Right cardiac atrium (tissue), 5 donors: ENCODE measurements at regions not wholly inside any gene's neighbourhood (a gene's known extent, or its start where the extent isn't known, plus 50 kb on each side); places are given as distances from the start of the nearest gene placed in this dataset.
A peak's percentile ranks its signal among the peaks of the same experiment; 100 is the strongest.

Experiments
- ATAC-seq, 2 donors: fragments of 200-7000 bp; cut with Tn5 transposase; one replicate each; pipeline versions ENCODE4 v1.8.0 to v1.9.1; 2020; ENCODE audit warnings: moderate library complexity in 2 of 2, mild to moderate bottlenecking in 1 of 2
- DNase-seq, 3 donors: peaks; one replicate each; pipeline ENCODE4 v3.0.0-alpha.2; 2020
- H3K27ac ChIP-seq: one replicate; pipeline ENCODE4 v1.5.1; 2013; ENCODE audit warnings: mild to moderate bottlenecking, low read length, control low read depth, moderate library complexity
- H3K27me3 ChIP-seq: one replicate; pipeline ENCODE4 v1.6.1; 2013; ENCODE audit not compliant: control insufficient read depth, insufficient read depth
- H3K4me1 ChIP-seq: one replicate; pipeline ENCODE4 v1.6.1; 2013; ENCODE audit warnings: low read length; ENCODE audit not compliant: control insufficient read depth, insufficient read depth
- H3K4me3 ChIP-seq: one replicate; pipeline ENCODE4 v1.5.1; 2013; ENCODE audit warnings: low read length, control low read depth
- H3K9me3 ChIP-seq: one replicate; pipeline ENCODE4 v1.6.1; 2013; ENCODE audit warnings: low read length; ENCODE audit not compliant: control insufficient read depth
- WGBS: extraction: QIAGEN DNeasy Blood & Tissue Kit; methylation state at CpG from one replicate; pipeline ENCODE4 v1.1.7; 2013; 5-methylcytosine and 5-hydroxymethylcytosine counted together
- intact Hi-C, 4 donors: fragments of 100-400 bp; cut with DNase I; formaldehyde crosslinking; loops; one replicate each; pipeline versions ENCODE4 v1.11.0 to v1.14.0; 2022 to 2023
- donor health status: healthy with polysubstance abuse.
- donor health status: DM: no; HTN: yes; CAD: no.
- donor health status: DM: no; HTN: no; CAD: no.
- donor health status: DM: no; HTN: yes; CAD: no; lungs with severe emphysema.
- donor health status: DM: yes; HTN: yes; CAD: no.

DNA sequence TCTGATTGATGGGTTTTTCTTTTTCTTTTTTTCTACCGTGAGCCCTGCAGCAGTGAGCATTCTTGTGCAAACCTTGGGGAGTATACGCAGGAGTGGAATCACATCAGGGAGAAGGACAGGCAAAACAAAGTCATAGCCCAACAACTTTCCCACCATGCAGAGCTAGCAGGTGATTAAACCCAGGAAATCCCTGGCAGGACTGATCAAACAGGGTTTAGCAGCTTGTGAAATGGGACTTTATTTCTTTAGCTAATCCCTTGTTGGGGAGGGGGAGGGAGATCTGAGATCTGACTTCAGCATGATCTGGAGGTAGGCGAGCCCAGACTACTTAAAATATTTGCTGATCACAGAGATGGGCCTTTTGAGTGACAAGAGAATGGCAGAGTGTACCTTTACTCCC, 162.0 kb upstream of the GLRA1 start:
- Histone ChIP-seq H3K27ac (no peak overlapping the region), H3K4me3 (no peak overlapping the region), H3K4me1 (no peaks in the 10 kb centered on the region), H3K27me3 (no peaks in the 10 kb centered on the region), H3K9me3 (no peaks in the 10 kb centered on the region)
- 63% methylated on average over 3 of the region's 3 CpGs for WGBS
- DNase-seq: no peak
- intact Hi-C loops: no loop called here
- no peak for ATAC-seq

DNA sequence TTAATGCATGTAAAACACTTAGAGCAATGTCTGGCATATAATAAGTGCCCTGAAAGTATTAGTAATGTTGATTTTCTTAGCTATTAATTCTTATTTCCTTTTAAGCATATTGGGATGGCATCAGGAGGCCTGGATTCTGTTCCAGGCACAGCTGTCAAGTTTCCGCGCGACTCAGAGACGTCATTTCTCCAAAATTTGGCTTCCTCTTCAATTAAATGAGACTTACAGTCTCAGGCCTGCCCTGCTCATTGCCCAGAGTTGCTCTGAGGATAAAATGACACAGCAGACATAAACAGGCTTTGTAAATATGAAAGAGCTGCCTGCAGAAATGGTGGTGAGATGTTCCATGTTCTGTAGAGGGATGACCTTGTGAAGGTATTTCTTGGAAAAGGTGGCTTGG, 159.8 kb upstream of the GLRA1 start:
- 61% methylated on average over 4 of the region's 4 CpGs for WGBS
- Histone ChIP-seq H3K4me1 (no peaks in the 10 kb centered on the region), H3K27me3 (no peaks in the 10 kb centered on the region), H3K27ac (no peak overlapping the region), H3K4me3 (no peak overlapping the region), H3K9me3 (no peaks in the 10 kb centered on the region)
- DNase-seq: peak; percentile 20 to 63 (median 45)
- intact Hi-C loops: no loop called here
- ATAC-seq: peak; percentile 64 to 72

DNA sequence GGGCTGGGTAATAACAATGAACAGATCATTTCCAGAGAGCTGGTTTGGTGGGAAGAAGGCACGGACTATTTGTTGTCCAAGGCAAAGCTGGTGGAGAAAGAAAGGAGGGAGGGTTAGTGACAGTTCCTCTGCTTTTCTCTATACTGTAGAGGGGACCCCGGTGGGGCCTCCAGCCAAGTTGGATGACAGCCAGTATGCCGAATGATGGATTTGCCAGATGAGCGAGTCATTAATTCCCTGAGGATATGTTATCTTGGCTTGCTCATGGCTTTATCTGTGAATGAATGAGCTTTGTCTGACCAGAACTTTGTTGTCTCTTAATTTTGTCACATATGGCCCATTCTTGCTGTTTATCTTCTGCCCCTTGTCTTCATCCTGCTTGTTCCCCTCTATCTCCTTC, 158.6 kb upstream of the GLRA1 start:
- 26% methylated on average over 4 of the region's 4 CpGs for WGBS
- Histone ChIP-seq H3K9me3 (no peaks in the 10 kb centered on the region), H3K4me3 (no peak overlapping the region), H3K27ac (no peak overlapping the region), H3K27me3 (no peaks in the 10 kb centered on the region), H3K4me1 (no peaks in the 10 kb centered on the region)
- intact Hi-C loops: no loop called here
- no peak for ATAC-seq
- peak in 1 of 3 donors; percentile 11 for DNase-seq

DNA sequence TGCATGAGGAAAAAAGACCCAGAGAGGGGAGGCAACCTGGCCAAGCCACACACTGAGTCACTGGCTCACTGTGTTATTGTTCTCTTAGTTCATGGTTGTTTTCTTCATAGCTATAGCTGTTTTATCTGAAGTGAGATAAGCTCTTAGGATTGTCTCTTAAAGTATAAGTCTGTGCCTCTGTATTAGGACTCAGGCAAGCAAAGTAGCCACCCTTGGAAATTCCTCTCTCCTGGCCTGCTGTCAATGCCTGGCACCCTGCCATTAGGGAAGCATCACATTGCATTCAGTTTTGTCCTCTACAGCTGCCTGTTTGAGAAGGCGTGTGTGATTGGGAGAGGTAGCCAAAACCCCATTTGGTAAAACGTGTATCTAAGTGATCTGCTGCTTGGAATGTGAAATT, 147.4 kb upstream of the GLRA1 start:
- no peaks in the 10 kb centered on the region for H3K4me1 ChIP-seq
- ATAC-seq: peak in 1 of 2 donors; percentile 61
- 20% methylated on average over 2 of the region's 2 CpGs for WGBS
- no peak overlapping the region for H3K4me3 ChIP-seq
- intact Hi-C loops: no loop called here
- H3K9me3 ChIP-seq: no peaks in the 10 kb centered on the region
- H3K27me3 ChIP-seq: no peaks in the 10 kb centered on the region
- DNase-seq: peak; percentile 34 to 78 (median 72)
- H3K27ac ChIP-seq: no peak overlapping the region

DNA sequence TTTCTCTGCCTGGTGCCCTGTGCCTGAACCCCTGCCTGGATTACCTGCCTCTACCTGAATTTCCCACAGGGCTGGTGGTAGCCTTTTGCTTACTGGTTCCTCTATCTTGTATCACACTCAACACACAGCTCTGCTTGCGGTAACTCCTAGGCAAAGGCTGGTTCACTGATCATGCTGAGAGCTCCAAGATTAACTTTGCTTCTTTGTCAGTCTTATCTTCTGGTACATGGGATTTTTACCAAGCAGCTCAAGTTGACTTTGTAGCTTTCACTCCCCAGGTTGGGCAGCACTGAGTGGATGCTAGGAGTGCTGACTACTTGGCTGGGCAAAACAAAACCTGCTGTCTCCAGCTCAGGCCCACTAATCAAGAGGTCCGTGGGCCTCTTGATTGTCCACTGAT, 145.9 kb upstream of the GLRA1 start:
- WGBS: 78% methylated on average over 2 of the region's 2 CpGs

DNA sequence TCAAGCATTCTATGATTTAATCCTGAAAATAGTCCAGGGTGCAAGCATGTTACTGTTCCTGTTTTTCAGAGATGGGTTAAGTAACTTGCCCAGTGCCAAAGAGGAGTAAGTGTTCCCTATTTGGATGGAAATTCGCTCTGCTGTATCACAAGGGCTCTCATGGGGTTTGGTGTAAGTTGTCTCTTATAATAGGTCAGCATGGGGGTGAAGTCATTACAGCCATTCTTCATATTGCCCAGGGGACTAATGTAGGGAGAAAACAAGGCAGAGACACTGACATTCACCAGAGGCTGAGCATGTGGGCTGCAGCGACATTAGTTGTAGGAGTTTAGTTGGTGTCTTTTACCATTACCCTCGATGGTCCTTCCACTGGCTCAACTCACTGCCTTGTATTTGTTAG, 142.1 kb upstream of the GLRA1 start:
- Histone ChIP-seq H3K9me3 (no peaks in the 10 kb centered on the region), H3K4me3 (no peak overlapping the region), H3K27ac (no peak overlapping the region), H3K27me3 (no peaks in the 10 kb centered on the region), H3K4me1 (no peaks in the 10 kb centered on the region)
- DNase-seq (no peak), ATAC-seq (no peak)
- WGBS: 69% methylated on average over 3 of the region's 3 CpGs
- intact Hi-C loops: no loop called here

More for the DNA sequence above, 145.9 kb upstream of the GLRA1 start:
- ATAC-seq (no peak), DNase-seq (no peak)
- Histone ChIP-seq H3K27ac (no peak overlapping the region), H3K4me1 (no peaks in the 10 kb centered on the region), H3K9me3 (no peaks in the 10 kb centered on the region), H3K4me3 (no peak overlapping the region), H3K27me3 (no peaks in the 10 kb centered on the region)
- intact Hi-C loops: no loop called here

DNA sequence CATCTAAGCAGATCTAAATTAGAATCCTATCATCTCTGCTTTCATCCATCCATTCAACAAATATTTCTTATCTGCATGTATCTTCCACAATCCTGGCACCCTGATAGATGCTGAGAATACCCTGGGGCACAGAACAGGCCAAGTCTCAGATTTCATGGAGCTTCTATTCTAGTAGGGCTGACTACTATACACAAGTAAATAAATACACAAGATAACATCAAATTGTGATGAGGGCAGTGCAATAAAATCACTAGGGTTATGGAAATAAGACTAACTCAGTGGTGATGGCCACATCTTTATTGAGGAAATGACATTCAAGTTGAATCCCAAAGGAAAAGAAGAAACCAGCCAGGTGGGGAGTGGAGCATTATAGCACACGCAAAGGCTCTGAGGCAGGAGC, 138.4 kb upstream of the GLRA1 start:
- intact Hi-C loops: no loop called here
- WGBS: 98% methylated on average over 1 of the region's 1 CpG
- Histone ChIP-seq H3K9me3 (no peaks in the 10 kb centered on the region), H3K4me1 (no peaks in the 10 kb centered on the region), H3K27me3 (no peaks in the 10 kb centered on the region), H3K27ac (no peak overlapping the region), H3K4me3 (no peak overlapping the region)
- DNase-seq (no peak), ATAC-seq (no peak)

DNA sequence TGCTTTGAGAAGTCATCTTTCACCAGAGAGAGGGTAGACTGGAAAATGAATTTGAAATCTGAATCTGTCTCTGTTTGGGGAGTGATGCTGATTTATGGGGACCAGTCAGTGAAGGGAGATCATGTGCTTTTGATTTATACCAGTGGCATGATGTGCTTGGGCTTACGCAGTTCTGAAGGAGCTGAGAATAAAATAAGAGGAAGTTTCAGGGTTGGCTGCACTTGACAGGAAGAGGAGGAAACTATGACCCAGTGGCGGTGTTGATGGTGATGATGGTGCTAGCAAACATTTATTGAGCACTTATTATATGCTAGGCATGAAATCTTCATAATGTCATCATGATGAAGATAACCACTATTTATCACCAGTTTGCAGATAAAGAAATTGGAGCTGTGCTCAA, 136.4 kb upstream of the GLRA1 start:
- ATAC-seq: no peak
- Histone ChIP-seq H3K4me1 (no peaks in the 10 kb centered on the region), H3K27ac (no peak overlapping the region), H3K27me3 (no peaks in the 10 kb centered on the region), H3K4me3 (no peak overlapping the region), H3K9me3 (no peaks in the 10 kb centered on the region)
- DNase-seq: no peak
- intact Hi-C loops: no loop called here
- 79% methylated on average over 2 of the region's 2 CpGs for WGBS

DNA sequence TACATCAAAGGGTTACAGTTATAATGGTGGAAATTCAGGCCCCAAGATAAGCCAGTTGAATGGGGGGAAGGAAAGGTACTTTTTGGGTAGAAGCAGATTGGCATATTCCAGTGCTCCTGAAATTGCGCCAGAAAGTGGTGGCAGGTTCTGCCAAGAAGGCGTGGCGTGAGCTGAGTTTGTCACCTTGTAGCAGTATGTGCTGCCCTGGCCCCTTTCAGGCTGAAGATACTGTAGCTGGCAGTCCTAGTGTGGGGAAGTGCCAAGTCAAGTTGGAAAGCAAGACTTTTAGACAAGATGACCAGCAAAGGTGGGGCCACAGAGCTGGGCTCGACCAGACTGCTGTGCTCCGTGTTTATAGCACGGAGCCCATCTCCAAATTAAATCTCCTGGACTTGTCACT, 133.6 kb upstream of the GLRA1 start:
- Histone ChIP-seq H3K27me3 (no peaks in the 10 kb centered on the region), H3K9me3 (no peaks in the 10 kb centered on the region), H3K27ac (no peak overlapping the region), H3K4me3 (no peak overlapping the region), H3K4me1 (no peaks in the 10 kb centered on the region)
- intact Hi-C loops: no loop called here
- DNase-seq: peak; percentile 9 to 60 (median 44)
- WGBS: 63% methylated on average over 6 of the region's 6 CpGs
- peak; percentile 48 to 61 for ATAC-seq

DNA sequence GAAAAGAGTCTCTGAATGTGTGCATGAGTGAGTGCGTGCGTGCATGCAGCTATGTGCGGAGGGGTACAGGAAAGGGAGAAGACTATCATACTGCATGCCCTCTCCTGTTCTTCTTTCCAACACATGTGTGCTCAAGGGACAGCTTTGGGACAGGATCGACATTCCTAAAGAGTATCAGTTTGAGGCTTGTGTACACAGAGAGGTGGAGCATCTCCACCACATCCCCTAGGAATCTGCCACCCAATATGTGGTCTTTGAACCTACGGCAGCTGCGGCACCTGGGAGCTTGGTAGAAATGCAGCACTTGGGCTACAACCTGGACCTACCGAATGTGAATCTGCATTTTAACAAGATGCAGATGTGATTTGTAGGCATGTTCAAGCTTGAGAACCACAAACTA, 132.3 kb upstream of the GLRA1 start:
- no peaks in the 10 kb centered on the region for H3K9me3 ChIP-seq
- intact Hi-C loops: no loop called here
- H3K4me3 ChIP-seq: no peak overlapping the region
- 85% methylated on average over 7 of the region's 7 CpGs for WGBS
- H3K27ac ChIP-seq: no peak overlapping the region
- DNase-seq (no peak), ATAC-seq (no peak)
- H3K4me1 ChIP-seq: no peaks in the 10 kb centered on the region
- H3K27me3 ChIP-seq: no peaks in the 10 kb centered on the region

DNA sequence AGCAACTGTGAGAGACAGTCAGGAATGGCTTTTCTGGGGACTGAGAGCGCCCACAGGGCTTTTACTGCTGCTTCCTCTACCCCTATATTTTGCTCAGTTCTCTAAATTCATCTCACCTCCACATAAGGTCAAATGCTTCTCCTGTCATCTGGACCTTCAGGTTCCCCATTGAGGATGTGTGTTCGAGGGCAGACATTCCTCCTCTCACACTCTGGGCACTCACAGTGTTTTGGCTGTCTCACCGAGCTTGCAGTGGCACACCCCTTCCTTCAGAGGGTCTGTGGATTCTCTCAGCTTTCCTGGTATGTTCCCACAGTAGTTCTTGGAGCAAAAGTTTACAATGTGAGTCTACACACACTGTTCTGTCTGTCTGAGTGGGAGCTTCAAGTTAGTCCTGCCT, 127.8 kb upstream of the GLRA1 start:
- Histone ChIP-seq H3K4me3 (no peak overlapping the region), H3K27ac (no peak overlapping the region), H3K4me1 (no peaks in the 10 kb centered on the region), H3K9me3 (no peaks in the 10 kb centered on the region), H3K27me3 (no peaks in the 10 kb centered on the region)
- DNase-seq (no peak), ATAC-seq (no peak)
- 51% methylated on average over 3 of the region's 3 CpGs for WGBS
- intact Hi-C loops: no loop called here
